ENCODE measurements at regions not wholly inside any gene's neighbourhood (a gene's known extent, or its start where the extent isn't known, plus 50 kb on each side); places are given as distances from the start of the nearest gene placed in this dataset.
"Not testable (repeated sequence)": the region's sequence is repeated elsewhere in the genome, so short reads cannot be mapped to it uniquely, and the experiment has no call there.

- no peak for DNase-seq
These were observed 138.1 kb upstream of the RAG2 start for GRCh38 chr11:36736103-36736502.

GRCh38 chr11:36733721-36734120 lies 135.7 kb upstream of the RAG2 start:
- not testable (repeated sequence) for DNase-seq

GRCh38 chr11:36730761-36731160 lies 132.7 kb upstream of the RAG2 start:
- no peak for DNase-seq

- no peak for DNase-seq
These were observed 131.8 kb upstream of the RAG2 start for GRCh38 chr11:36729825-36730224.

GRCh38 chr11:36726420-36726819 lies 128.4 kb upstream of the RAG2 start:
- DNase-seq = no peak

- DNase-seq = peak; percentile 72
These were observed 126.8 kb upstream of the RAG2 start for GRCh38 chr11:36724742-36725385.

- peak; percentile 69 for DNase-seq
These were observed 124.4 kb upstream of the RAG2 start for GRCh38 chr11:36722421-36722820.

- no peak for DNase-seq
These were observed 121.5 kb upstream of the RAG2 start for GRCh38 chr11:36719358-36720107.

- no peak for DNase-seq
These were observed 120.4 kb upstream of the RAG2 start for GRCh38 chr11:36718451-36718850.

GRCh38 chr11:36713715-36714114 lies 115.7 kb upstream of the RAG2 start:
- no peak for DNase-seq

GRCh38 chr11:36711104-36711825 lies 113.2 kb upstream of the RAG2 start:
- DNase-seq = no peak
